ENCODE measurements at regions not wholly inside any gene's neighbourhood (a gene's known extent, or its start where the extent isn't known, plus 50 kb on each side); places are given as distances from the start of the nearest gene placed in this dataset.

- TF ChIP-seq SUZ12 (IDR thresholded peaks at IDR 0.05; ENCODE audit: extremely low read depth, insufficient read depth, insufficient read length) = no peak
- no peak for TF ChIP-seq ZNF274 (IDR thresholded peaks at IDR 0.05; ENCODE audit: low read depth, low read length)
- no peak for TF ChIP-seq YY1 (IDR thresholded peaks at IDR 0.05; ENCODE audit: insufficient read depth, insufficient read length)
- H3K4me3 ChIP-seq (ENCODE audit: insufficient read length, low read depth) = no peak overlapping the region
- no peak overlapping the region for H3K9ac ChIP-seq (ENCODE audit: insufficient read length, low read depth)
- no peak for DNase-seq (ENCODE audit: low read depth, low spot score)
- H3K9me3 ChIP-seq (ENCODE audit: insufficient read depth, low read length) = no peaks in the 10 kb centered on the region
- H3K4me1 ChIP-seq (ENCODE audit: insufficient read depth, insufficient read length) = no peaks in the 10 kb centered on the region
- H3K27me3 ChIP-seq (ENCODE audit: insufficient read depth, insufficient read length) = no peaks in the 10 kb centered on the region
- no peaks in the 10 kb centered on the region for H3K36me3 ChIP-seq (ENCODE audit: insufficient read depth, insufficient read length, low read length)
These were observed 1415.7 kb upstream of the PCDH9 start for GRCh38 chr13:68645814-68646213.

DNA sequence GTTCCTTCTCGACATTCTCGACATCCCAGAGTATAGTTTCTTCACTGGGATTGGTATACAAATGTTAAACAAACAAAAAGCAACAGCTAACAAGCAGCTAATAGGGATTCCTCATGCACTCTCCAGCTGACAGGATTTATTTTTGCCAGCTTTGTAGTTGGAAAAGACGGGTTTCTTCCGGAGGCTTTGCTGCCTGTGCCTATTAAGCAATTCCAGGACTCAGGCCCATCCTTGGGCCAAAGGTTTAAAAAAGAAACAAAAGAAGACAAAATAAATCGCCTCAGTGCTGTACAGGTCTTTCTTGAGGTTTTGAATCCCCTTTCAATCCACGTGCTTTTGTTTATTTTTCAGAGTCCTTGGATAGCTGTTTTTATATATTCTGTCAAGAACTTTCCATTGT, 1414.5 kb upstream of the PCDH9 start:
- no peak overlapping the region for H3K9ac ChIP-seq (ENCODE audit: insufficient read length, low read depth)
- no peaks in the 10 kb centered on the region for H3K36me3 ChIP-seq (ENCODE audit: insufficient read depth, insufficient read length, low read length)
- TF ChIP-seq YY1 (IDR thresholded peaks at IDR 0.05; ENCODE audit: insufficient read depth, insufficient read length) (no peak), SUZ12 (IDR thresholded peaks at IDR 0.05; ENCODE audit: extremely low read depth, insufficient read depth, insufficient read length) (no peak), ZNF274 (IDR thresholded peaks at IDR 0.05; ENCODE audit: low read depth, low read length) (no peak)
- no peaks in the 10 kb centered on the region for H3K9me3 ChIP-seq (ENCODE audit: insufficient read depth, low read length)
- H3K4me1 ChIP-seq (ENCODE audit: insufficient read depth, insufficient read length) = no peaks in the 10 kb centered on the region
- no peak for DNase-seq (ENCODE audit: low read depth, low spot score)
- no peaks in the 10 kb centered on the region for H3K27me3 ChIP-seq (ENCODE audit: insufficient read depth, insufficient read length)
- no peak overlapping the region for H3K4me3 ChIP-seq (ENCODE audit: insufficient read length, low read depth)

GRCh38 chr13:68636784-68637183, 1406.6 kb upstream of the PCDH9 start:
- no peaks in the 10 kb centered on the region for H3K27me3 ChIP-seq (ENCODE audit: insufficient read depth, insufficient read length)
- no peak for DNase-seq (ENCODE audit: low read depth, low spot score)
- H3K9ac ChIP-seq (ENCODE audit: insufficient read length, low read depth) = no peak overlapping the region
- no peak for TF ChIP-seq YY1 (IDR thresholded peaks at IDR 0.05; ENCODE audit: insufficient read depth, insufficient read length)
- no peak for TF ChIP-seq ZNF274 (IDR thresholded peaks at IDR 0.05; ENCODE audit: low read depth, low read length)
- TF ChIP-seq SUZ12 (IDR thresholded peaks at IDR 0.05; ENCODE audit: extremely low read depth, insufficient read depth, insufficient read length) = no peak
- H3K36me3 ChIP-seq (ENCODE audit: insufficient read depth, insufficient read length, low read length) = no peaks in the 10 kb centered on the region
- no peak overlapping the region for H3K4me3 ChIP-seq (ENCODE audit: insufficient read length, low read depth)
- H3K9me3 ChIP-seq (ENCODE audit: insufficient read depth, low read length) = no peaks in the 10 kb centered on the region
- no peaks in the 10 kb centered on the region for H3K4me1 ChIP-seq (ENCODE audit: insufficient read depth, insufficient read length)

- no peak for DNase-seq (ENCODE audit: low read depth, low spot score)
- Histone ChIP-seq H3K36me3 (ENCODE audit: insufficient read depth, insufficient read length, low read length) (no peaks in the 10 kb centered on the region), H3K9me3 (ENCODE audit: insufficient read depth, low read length) (no peaks in the 10 kb centered on the region), H3K9ac (ENCODE audit: insufficient read length, low read depth) (no peak overlapping the region), H3K4me1 (ENCODE audit: insufficient read depth, insufficient read length) (no peaks in the 10 kb centered on the region), H3K4me3 (ENCODE audit: insufficient read length, low read depth) (no peak overlapping the region), H3K27me3 (ENCODE audit: insufficient read depth, insufficient read length) (no peaks in the 10 kb centered on the region)
- TF ChIP-seq YY1 (IDR thresholded peaks at IDR 0.05; ENCODE audit: insufficient read depth, insufficient read length) (no peak), SUZ12 (IDR thresholded peaks at IDR 0.05; ENCODE audit: extremely low read depth, insufficient read depth, insufficient read length) (no peak), ZNF274 (IDR thresholded peaks at IDR 0.05; ENCODE audit: low read depth, low read length) (no peak)
These were observed 1398.9 kb upstream of the PCDH9 start for GRCh38 chr13:68628994-68629393.

DNA sequence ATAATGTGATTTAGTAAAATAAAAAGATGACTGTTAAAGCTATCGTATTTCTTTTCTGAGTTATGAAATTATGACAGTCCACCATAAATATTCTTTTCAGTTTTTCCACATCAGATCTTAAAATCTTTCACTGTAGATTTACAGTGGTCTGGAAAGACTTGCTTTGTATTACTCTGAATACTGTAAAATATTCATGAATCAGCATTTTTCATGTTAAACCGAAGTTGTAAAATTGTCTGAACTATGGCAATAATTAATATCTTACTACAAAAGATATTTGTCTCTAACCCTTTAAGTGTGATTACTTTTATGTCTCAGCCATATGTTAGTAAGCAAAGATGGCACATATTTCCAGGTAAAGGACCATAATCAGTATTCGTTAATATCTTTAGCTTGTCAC, 1397.2 kb upstream of the PCDH9 start:
- no peak for DNase-seq (ENCODE audit: low read depth, low spot score)
- Histone ChIP-seq H3K27me3 (ENCODE audit: insufficient read depth, insufficient read length) (no peaks in the 10 kb centered on the region), H3K9ac (ENCODE audit: insufficient read length, low read depth) (no peak overlapping the region), H3K4me1 (ENCODE audit: insufficient read depth, insufficient read length) (no peaks in the 10 kb centered on the region), H3K36me3 (ENCODE audit: insufficient read depth, insufficient read length, low read length) (no peaks in the 10 kb centered on the region), H3K9me3 (ENCODE audit: insufficient read depth, low read length) (no peaks in the 10 kb centered on the region), H3K4me3 (ENCODE audit: insufficient read length, low read depth) (no peak overlapping the region)
- TF ChIP-seq SUZ12 (IDR thresholded peaks at IDR 0.05; ENCODE audit: extremely low read depth, insufficient read depth, insufficient read length) (no peak), ZNF274 (IDR thresholded peaks at IDR 0.05; ENCODE audit: low read depth, low read length) (no peak), YY1 (IDR thresholded peaks at IDR 0.05; ENCODE audit: insufficient read depth, insufficient read length) (no peak)

DNA sequence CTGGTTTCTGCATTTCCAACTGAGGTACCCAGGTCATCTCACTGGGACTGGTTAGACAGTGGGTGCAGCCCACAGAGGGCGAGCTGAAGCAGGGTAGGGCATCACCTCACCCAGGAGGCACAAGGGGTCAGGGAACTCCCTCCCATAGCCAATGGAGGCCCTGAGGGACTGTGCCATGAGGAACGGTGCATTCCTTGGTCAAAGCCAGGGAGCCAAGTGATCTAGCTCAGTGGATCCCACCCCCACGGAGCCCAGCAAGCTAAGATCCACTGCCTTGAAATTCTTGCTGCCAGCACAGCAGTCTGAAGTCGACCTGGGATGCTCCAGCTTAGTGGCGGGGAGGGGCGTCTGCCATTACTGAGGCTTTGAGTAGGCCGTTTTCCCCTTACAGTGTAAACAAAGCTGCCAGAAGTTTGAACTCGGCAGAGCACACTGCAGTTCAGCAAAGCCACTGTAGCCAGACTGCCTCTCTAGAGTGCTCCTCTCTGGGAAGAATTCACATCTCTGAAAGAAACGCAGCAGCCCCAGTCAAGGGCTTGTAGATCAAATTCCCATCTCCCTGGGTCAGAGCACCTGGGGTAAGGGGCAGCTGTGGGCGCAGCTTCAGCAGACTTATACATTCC, 1386.6 kb upstream of the PCDH9 start:
- Histone ChIP-seq H3K27me3 (ENCODE audit: insufficient read depth, insufficient read length) (no peaks in the 10 kb centered on the region), H3K4me3 (ENCODE audit: insufficient read length, low read depth) (no peak overlapping the region), H3K9me3 (ENCODE audit: insufficient read depth, low read length) (no peaks in the 10 kb centered on the region), H3K36me3 (ENCODE audit: insufficient read depth, insufficient read length, low read length) (no peaks in the 10 kb centered on the region), H3K4me1 (ENCODE audit: insufficient read depth, insufficient read length) (no peaks in the 10 kb centered on the region), H3K9ac (ENCODE audit: insufficient read length, low read depth) (no peak overlapping the region)
- no peak for DNase-seq (ENCODE audit: low read depth, low spot score)
- TF ChIP-seq YY1 (IDR thresholded peaks at IDR 0.05; ENCODE audit: insufficient read depth, insufficient read length) = no peak
- TF ChIP-seq SUZ12 (IDR thresholded peaks at IDR 0.05; ENCODE audit: extremely low read depth, insufficient read depth, insufficient read length) = no peak
- no peak for TF ChIP-seq ZNF274 (IDR thresholded peaks at IDR 0.05; ENCODE audit: low read depth, low read length)

- H3K4me1 ChIP-seq (ENCODE audit: insufficient read depth, insufficient read length) = no peaks in the 10 kb centered on the region
- no peak for DNase-seq (ENCODE audit: low read depth, low spot score)
- H3K27me3 ChIP-seq (ENCODE audit: insufficient read depth, insufficient read length) = no peaks in the 10 kb centered on the region
- no peak for TF ChIP-seq ZNF274 (IDR thresholded peaks at IDR 0.05; ENCODE audit: low read depth, low read length)
- no peak for TF ChIP-seq YY1 (IDR thresholded peaks at IDR 0.05; ENCODE audit: insufficient read depth, insufficient read length)
- TF ChIP-seq SUZ12 (IDR thresholded peaks at IDR 0.05; ENCODE audit: extremely low read depth, insufficient read depth, insufficient read length) = no peak
- H3K9me3 ChIP-seq (ENCODE audit: insufficient read depth, low read length) = no peaks in the 10 kb centered on the region
- H3K4me3 ChIP-seq (ENCODE audit: insufficient read length, low read depth) = no peak overlapping the region
- H3K9ac ChIP-seq (ENCODE audit: insufficient read length, low read depth) = no peak overlapping the region
- no peaks in the 10 kb centered on the region for H3K36me3 ChIP-seq (ENCODE audit: insufficient read depth, insufficient read length, low read length)
These were observed 1379.5 kb upstream of the PCDH9 start for GRCh38 chr13:68609661-68610060.
